NCI-H446 (cell line): ENCODE measurements at regions not wholly inside any gene's neighbourhood (a gene's known extent, or its start where the extent isn't known, plus 50 kb on each side); places are given as distances from the start of the nearest gene placed in this dataset.
A peak's percentile ranks its signal among the peaks of the same experiment; 100 is the strongest.

ENCODE experiments used
- DNase-seq, 2 experiments: peaks; one replicate each; lab custom pipeline; 2025; lab: John Stamatoyannopoulos, UW

DNA sequence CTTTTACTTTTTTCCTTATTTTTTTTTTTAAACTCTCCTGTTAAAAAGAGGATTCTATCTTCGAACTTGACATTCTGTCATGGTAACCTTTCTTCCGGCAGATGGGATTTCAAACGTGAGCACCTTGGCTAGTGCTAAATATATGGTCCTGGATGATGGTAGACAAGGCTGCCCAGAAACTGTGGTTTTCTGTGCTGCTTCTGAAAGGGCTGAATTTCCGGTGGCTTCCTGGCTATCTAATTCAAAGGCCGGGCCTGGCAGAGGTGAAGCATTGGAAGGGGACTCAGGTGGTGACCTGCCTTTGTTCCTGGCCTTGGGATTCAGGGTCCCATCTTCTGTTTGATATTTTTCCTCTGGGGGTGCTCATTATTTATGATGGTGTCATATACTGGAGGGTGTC is 118.6 kb upstream of the MYL2 start:
- DNase-seq = no peak

DNA sequence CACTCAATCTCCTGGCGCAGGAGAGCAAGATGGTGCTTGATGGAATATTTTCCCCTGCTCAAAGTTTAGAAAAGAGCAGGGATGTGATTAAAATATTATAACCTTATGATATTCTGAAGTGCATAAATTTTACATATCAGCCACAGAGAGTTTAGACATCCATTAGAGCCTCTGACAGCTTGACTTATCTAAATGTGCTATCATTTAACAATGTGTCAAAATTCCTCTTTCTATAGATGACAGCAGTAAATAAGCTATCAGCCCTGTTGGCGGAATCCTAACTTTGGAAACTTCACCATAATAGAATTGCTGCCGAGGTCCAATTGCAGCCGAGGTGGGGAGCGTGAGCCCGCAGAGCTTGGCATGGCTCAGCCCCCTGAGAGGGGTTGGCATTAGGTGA is 117.7 kb upstream of the MYL2 start:
- DNase-seq = no peak

DNA sequence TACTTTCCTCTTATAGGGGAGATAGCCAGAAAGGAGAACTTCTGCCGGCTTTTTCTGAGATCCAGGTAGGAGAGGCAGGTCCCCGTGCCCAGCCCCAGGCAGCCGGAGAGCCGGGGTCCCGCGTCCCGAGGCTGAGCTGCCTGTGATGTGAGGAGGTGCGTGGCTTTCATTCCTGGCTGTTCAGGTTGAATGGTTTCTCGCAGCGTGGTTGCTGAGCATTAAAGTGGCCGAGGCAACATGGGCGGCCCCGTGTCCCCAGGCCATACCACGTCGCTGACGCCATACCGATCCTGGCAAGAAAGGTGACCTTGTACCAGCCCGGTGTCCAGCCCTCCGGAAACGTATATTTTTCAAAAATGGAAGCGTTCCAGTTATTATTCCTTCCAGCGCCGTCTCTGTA is 116.7 kb upstream of the MYL2 start:
- DNase-seq = no peak

DNA sequence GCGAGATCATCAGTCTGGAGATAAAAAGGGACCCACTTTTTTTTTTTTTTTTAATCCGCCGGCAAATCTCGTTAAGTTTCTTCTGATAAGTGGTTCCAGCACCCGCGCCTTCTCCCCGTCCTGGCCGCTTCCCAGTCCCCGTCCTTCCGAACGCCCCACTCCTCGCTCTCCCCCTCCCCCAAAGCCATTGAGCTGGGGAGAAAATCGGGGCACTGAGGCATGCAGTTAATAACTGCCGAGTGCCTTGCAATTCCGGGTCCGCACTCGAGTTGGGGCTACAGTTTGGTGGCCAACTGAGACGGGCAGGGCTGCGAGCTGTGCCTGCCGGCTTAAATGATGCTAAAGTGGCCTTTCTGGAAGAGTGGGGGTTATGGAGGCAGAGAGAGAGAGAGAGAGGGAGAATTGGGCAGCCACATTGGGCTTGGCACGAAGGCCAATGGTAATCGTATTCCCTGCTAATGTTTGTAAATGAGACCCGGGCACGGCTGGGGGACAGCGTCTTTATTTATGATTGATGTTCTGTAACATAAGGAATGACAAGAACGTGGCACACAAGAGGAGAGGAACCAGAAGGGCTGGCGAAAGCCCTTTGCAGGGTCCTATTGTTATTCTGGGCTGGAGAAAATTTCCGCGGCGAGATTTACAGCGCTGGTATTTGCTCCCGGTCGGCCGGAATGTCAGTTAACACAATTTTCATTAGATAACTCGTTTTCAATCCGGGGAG is 115.4 kb upstream of the MYL2 start:
- DNase-seq = no peak

DNA sequence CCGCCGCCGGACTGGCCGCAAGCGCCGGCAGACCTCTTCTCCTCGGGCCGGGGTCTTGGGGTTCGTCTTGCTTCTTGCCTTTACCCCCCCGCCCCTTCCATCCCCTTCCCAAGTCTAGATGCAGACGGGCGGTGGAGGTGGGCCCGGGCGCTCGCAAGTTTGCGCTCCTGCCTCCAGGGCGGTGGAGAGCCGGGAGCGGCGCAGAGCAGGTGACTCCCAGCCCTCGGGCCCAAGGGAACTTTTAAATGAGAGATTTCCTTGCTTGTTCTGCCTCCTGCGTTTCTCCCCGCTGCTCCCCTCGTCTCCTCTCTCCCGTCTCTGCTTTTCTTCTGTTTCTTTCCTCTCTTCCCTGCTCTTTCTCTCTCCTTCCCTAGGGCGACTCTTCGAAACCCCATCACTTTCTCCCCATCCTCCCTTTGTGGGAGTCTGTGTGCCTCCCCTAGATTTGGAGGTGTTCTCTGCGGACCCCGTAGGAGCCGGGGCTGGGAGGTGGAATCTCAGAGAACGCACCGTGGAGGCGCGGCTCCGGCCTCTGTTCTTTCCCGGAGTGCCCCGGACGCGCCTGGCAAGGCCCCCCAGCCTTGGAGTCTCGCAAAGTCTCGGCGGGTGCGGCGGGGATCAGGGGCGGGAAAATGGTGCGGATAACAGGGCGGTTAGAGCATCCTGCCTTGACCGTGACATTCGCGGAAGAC is 114.7 kb upstream of the MYL2 start:
- DNase-seq = no peak

DNA sequence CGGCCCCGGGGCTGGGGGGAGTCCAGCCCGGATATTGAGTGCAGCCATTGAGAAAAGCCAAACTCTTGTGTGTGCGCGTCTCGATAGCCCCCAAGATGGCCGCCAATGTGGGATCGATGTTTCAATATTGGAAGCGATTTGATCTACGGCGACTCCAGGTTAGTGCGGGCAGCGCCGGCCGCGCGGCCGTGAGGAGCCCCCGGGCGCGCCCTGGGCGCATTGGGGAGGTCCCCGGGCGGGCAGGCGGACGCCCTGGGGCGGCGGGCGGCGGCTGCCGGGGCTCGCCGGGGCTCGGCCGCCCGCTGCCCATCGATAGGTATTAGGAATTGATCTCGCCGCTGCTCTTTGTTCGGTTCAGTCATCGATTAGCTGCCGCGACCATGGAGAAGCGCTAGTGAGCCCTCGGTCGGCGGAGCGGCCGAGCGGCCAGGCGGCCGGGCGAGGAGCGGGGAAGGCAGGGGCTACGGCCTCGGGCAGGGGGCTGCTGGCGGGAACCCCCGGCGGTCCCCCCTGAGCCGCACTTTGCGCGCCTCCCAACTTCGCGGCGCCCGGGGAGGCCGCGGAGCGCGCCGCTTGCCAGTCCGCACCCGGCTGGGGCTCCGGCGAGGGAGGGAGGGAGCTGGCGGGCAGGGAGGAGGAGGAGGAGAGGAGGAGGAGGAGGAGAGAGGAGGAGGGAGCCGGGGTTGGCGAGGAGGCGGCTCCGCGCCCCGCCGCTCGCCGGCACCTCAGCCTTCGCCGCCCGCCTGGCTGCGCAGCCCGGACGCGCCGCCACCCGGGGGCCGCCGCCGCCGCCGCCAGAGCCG is 113.9 kb upstream of the MYL2 start, which contains the start of gene CUX2:
Gene CUX2 (plus strand): TSS at position 83 of the 803 bp plus-strand sequence.
- no peak for DNase-seq

DNA sequence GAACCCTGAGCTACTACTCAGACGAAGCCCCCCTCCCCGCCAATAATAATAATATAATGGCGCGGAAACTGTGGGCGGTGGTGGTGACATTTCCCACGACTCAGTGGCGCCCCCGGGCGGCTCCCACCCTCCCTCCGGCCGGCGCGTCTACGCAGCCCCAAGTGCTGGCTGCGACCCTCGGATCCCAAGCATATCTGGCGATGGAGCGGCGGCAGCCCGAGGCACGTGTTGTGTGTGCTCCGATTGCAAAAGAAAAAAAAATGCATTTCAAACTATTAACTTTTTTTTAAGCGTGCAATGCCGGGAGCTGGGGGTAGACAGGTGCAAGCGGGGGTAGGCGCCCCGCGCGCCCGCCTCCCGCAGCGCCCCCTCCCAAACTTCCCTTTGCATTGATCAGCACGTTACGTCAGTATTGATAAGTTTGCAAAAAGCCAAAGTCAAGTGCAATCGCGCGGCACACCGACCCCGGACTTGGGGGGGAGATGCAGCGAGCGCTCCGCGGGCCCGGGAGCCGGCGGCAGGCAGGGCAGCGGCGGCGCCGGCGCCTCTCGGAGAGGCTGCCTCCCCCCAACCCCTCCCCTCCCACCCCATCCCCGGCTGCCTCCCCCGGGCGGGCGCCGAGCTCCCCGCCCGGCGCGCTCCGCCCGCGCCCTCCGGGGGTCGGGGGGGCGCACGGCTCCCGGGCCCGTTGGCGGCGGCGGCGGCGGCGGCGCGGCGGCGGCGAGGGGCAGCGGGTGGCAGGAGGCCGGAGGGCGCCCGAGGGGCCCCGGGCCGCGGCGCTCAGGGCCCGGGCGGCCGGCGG is 113.1 kb upstream of the MYL2 start:
- DNase-seq = no peak

DNA sequence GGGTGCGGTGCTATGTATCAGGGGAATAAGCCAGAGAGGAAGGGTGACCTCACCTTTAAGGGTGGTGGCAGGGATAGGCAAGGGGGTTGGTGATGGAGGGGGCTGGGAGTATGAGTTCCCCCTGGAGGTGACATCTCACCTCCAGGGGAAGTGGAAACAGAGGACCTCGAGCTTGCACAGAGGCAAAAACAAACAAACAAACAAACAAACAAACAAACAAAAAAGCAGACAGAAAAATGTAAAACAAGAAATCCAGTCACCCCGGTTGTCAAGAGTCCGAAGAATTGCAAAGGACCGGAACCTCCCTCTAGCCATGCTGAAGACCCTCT is 112.2 kb upstream of the MYL2 start:
- DNase-seq = no peak

DNA sequence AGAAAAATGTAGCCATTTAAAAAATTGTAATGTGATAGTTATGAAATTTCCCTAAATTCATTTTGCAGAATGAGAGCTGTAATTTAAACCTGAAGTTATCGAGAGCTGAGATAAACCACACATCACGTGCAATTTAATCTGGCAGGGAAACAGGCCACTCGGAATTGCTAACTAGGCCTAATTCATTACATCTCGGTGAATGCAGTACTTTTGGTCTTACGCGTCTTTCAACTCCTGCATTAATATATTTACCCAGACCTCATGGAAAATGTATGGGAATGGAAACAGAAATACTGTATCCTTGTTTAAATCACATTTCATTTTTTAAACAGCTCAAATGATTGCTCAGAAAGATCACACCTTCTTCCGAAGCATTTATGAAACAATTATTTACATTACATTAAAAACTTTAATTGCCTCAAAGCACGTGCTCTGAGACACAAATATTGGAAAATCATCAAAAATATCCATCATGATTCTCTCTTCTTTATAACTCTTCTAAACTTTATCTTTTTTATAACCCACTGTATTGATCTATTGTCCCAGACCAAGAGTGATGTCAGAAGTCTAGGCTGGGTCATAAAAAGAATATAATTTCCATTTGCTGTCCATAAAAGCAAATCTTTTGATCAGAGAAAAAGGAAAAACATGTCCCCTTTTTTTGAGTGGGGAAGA is 111.7 kb upstream of the MYL2 start:
- no peak for DNase-seq

DNA sequence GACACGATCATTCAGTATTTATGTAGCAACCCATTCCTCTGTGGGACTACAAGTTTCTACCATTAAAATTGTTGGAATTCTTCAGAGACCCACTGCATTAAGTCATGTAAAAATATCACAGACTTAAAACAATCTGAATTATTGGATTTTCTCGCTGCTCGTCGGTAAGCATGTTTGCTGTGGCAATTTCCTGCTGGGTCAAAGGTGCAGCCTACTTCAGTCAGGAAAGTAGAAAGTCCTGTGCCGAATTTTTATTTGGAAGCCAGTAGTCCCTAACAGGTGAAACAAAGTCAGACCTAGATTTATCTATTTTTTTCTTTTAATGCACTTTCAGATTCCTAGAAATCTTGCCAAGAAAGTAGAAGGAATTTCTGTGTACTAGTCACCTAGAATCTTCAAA is 110.4 kb upstream of the MYL2 start:
- no peak for DNase-seq

DNA sequence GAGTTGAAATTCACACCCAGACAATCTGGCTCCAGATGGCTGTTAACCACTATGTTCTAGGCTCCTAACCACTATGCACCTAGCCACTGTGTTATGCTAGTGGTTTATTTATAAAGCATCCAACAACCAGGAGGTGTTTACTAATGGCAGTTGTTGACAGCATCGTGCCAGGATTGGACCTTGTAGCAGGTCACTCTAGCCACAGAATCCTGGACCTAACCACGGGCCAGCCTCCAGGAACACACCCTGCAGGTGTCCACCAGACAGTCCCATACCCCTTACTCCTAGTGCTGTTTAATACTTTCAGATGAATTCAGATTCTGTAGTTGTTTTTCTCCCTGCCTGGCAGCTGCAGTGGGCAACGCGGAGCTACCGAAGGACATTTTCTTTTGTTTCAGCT is 109.4 kb upstream of the MYL2 start:
- DNase-seq = no peak

DNA sequence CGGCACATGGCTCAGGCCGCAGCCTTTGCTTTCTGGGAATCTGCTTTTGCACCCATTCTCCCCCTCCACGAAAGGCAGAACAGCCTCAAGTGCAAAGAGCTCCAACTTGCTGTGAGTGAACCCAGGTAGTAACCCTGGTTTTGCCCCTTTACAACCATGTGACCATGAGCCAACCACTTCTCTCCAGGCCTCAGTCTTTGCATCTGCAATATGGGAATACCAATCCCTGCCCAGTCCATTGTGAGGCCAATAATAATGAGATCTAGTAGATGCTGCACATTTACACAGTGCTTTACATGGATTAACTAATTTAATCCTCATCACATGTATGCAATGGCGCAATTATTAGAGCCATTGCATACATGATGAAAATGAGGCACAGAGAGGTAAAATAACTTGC is 108.9 kb upstream of the MYL2 start:
- DNase-seq = no peak

DNA sequence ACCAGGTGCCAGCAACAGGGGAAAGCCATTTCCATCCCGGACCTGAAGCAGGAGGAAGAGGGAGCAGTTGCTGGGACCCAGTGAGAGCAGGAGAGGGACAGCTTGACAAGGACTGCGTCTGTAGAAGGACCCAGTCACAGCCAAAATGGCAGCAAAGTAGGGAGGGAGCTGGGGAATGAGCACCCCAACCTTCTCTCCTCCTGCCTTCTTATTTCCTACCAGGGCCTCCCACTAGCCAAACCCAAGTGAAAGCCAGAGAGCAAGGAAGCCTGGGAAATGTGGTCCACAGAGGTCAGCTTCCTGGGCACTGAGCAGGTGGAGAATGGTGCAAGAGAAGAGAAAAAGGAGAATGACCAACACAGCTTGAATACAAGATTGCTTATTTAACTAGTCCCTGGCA is 108.5 kb upstream of the MYL2 start:
- no peak for DNase-seq

DNA sequence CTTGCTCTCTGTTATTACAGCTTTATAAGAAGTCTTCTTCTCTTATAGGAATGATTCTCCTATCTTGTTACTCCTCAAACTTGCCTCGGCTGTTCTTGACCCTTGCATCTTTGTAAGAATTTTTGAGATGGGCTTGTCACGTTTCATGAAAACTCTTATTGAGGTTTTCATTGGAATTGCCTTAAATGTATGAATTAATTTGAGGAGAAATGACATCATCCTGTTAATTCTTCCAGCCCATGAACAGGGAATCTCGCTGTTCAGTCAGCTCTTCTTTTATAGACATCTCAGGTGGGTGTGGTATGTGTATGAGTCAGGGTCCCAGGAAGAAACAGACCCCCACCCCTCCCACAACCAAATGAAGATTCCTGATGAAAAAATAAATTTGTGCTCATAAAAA is 107.1 kb upstream of the MYL2 start:
- no peak for DNase-seq

DNA sequence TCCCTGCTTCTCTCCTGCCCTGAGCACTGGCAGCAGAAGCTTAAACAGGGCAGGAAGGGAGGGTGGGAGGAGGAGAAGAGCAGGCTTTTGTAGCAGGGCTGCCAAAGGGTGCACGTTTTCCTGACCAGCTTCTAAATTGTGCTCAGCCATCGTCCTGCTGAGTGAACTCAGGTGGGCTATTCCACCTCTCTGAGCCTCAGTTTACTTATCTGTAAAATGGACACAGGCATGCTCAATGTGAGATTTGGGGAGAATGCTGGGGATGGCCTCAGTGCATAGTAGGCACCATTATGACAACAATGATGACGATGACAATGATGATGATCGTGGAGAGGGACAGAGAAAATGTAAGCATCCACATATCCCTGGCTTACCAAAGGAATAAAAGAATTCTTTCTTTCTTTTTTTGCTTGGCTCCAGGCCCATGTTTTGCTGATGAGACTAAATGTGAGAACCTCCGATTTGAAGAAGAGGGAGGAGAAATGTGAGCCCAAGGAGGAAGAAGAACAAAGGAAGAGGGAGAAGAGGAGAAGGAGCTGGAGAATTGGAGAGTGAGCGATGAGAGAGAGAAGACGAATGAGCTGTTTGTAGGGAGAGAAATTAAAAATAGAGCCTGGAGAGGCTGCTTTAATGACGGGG is 105.5 kb upstream of the MYL2 start:
- no peak for DNase-seq

DNA sequence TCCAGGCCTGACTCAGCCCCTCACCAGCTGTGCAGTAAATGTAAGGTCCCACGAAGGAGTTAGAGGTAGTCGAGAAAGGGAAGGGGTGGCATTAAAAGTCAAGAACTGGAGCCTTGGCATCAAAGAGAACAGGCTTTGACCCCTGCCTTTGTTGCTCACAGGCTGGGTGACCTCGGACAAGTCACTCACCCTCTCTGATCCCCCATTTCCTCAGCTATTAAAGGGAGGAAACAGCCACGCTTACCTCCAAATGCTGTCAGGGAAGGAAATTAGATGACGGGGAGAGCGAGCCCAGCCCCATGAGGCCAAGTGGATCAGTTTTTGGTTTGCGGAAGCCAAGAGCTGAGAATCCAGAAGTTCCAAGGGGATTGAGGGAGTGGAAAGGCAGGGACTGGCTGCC is 104.9 kb upstream of the MYL2 start:
- DNase-seq = no peak

DNA sequence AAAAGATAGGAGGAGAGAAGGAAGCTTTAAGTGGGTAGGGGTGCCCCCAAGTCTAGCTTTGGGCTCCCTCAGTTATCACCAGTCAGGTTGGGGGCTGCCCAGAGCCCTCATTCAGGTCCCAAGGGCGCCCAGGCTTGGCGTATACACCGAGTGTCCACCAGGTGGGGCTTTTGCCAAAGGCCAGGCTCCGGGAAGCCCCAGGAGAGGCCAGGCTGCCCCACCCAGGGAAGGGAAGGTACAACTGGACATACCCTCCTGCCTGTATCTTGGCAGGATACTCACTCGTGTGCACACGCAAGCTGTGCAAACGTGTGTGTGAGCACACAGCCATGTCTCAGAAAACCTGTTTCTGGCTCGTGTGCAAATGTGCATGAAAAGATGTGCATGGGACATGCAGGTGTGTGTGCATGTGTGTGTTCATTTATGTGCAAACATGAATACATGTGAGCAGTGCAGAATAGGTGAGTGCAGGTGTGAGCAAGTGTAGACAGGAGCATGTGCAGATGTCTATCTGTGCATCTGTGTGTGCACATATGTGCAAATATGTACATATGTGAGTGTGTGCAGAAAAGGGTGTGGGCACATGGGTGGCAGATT is 103.9 kb upstream of the MYL2 start:
- peak in 1 of 2 experiments; percentile 47 for DNase-seq

DNA sequence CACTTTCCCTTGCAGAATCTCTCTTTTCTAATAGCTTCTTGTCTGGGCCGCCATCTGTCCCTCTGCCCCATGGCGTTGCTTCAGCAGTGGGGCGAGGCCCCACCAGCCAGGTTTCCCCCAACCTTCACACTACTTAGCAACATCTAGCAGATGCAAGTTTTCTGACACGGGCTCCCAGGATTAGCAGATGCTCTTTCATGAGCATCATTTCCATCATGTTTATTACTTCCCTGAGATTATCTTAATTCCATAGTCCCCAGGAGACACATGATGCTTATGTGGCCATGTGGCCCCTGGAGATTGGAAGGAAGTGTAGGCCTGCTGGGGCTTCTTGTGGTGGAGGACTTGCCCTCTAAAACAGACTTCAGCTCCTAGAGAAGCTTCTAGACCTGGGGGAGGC is 102.0 kb upstream of the MYL2 start:
- DNase-seq = no peak

DNA sequence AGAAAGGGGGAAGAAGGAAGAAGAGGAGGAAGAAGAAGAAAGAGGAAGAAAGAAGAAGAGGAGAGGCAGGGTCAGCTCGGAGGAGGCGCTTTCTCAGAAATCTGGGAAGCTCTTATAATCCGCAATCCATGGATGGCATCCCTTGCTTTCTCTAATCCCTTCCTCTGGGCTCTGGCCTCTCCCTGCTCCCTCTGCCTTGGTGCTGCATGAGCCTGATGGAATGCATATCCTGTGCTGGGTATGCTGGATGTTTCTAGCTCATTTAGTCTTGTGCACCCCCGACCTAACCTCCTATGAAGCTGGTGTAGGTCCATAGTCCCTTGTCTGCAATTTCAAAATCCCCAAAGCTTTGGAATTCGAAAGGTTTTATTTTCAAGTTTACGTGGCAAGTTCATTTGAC is 94.2 kb upstream of the MYL2 start:
- DNase-seq = no peak

DNA sequence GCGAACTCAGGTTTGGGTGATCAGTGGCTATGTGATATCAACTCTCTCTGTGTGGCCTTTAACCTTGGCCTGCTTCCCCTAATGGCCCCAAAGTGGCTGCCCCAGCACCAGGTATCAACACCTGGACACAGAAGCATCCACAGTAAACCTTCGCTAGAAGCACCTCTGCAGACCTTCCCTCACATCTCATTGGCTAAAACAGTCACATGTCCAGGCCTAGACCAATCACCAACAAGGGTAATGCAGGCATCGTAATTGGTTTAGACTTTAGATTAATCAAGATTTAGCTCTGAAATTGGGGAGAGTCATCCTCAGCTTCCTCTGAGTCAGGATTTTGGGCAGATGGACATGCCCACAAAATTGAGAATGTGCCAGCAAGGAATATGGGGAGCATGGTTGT is 92.5 kb upstream of the MYL2 start:
- no peak for DNase-seq
